HCT116 (cell line): ENCODE measurements at regions not wholly inside any gene's neighbourhood (a gene's known extent, or its start where the extent isn't known, plus 50 kb on each side); places are given as distances from the start of the nearest gene placed in this dataset.

Source experiments
- ATAC-seq: fragments of 200-7000 bp; cut with Tn5 transposase; 2 replicates; pipeline ENCODE4 v1.9.1; 2020; ENCODE audit warnings: mild to moderate bottlenecking, moderate library complexity
- BruUV-seq: library from RNA; stranded (reverse); fragments of 400-500 nt; replicated peaks from 2 replicates; lab custom pipeline; 2021; lab: Mats Ljungman, UMichigan
- CTCF ChIA-PET: fragments of 300-600 bp; sonication (Branson Sonifier 250); formaldehyde crosslinking; loops from one replicate; lab custom pipeline; 2021; ENCODE audit warnings: antibody characterized with exemption; lab: Charles Lee
- POLR2A ChIA-PET: fragments of 300-600, 350-600 bp; sonication (Branson Sonifier 250); formaldehyde crosslinking; loops from one replicate; lab custom pipeline; 2021; ENCODE audit warnings: antibody characterized with exemption; lab: Charles Lee
- RAD21 ChIA-PET, 2 experiments: fragments of 300-600 bp; sonication (Branson Sonifier 250); formaldehyde crosslinking; loops; one replicate each; lab custom pipeline; 2023; ENCODE audit warnings: low total read pairs in 2 of 2; ENCODE audit not compliant: uncharacterized antibody in 2 of 2, unreplicated experiment in 2 of 2, low non-redundant PET in 1 of 2; lab: Charles Lee
- DNase-seq: peaks from one replicate; pipeline ENCODE4 v3.0.0-alpha.2; 2010; ENCODE audit warnings: low read depth, low spot score
- H2AFZ ChIP-seq: fragments of 200-600 bp; shearing (Covaris generic), sonication (generic); 2 replicates; pipeline ENCODE4 v1.6.1; 2017; ENCODE audit warnings: low read depth, mixed run types, mixed read lengths, antibody characterized with exemption, low read length; ENCODE audit not compliant: poor library complexity, severe bottlenecking
- H3K27ac ChIP-seq: 2 replicates; pipeline ENCODE4 v1.5.1; 2012; ENCODE audit warnings: low read depth, low read length
- H3K27me3 ChIP-seq: fragments of 200-600 bp; sonication (generic); 2 replicates; pipeline ENCODE4 v1.6.1; 2016; ENCODE audit warnings: mixed run types, low read length, mixed read lengths; ENCODE audit not compliant: insufficient read depth
- H3K36me3 ChIP-seq, 2 experiments: fragments of 200-500 bp in 1 of 2; fragments of 200-600 bp in 1 of 2; sonication (Bioruptor generic) in 1 of 2; sonication (generic) in 1 of 2; 2 replicates each; pipeline versions ENCODE4 v1.5.1 to v1.6.1; 2014 to 2016; ENCODE audit warnings: low read length in 2 of 2, inconsistent platforms in 1 of 2, mixed read lengths in 1 of 2, mixed run types in 1 of 2; ENCODE audit not compliant: insufficient read depth in 2 of 2, control insufficient read depth in 1 of 2
- H3K4me1 ChIP-seq, 2 experiments: fragments of 200-600 bp in 1 of 2; sonication (generic) in 1 of 2; 2 replicates each; pipeline versions ENCODE4 v1.5.1 to v1.6.1; 2012 to 2017; ENCODE audit warnings: low read length in 2 of 2, inconsistent platforms in 1 of 2, mild to moderate bottlenecking in 1 of 2, mixed read lengths in 1 of 2, mixed run types in 1 of 2, moderate library complexity in 1 of 2; ENCODE audit not compliant: insufficient read depth in 2 of 2, control insufficient read depth in 1 of 2
- H3K4me2 ChIP-seq: fragments of 200-600 bp; sonication (generic); 2 replicates; pipeline ENCODE4 v1.6.1; 2017; ENCODE audit warnings: mixed run types, low read length, mixed read lengths
- H3K4me3 ChIP-seq, 2 experiments: fragments of 200-600 bp in 1 of 2; sonication (generic) in 1 of 2; replicated peaks in 1 of 2; 2 replicates each; pipeline ENCODE4 v1.5.1; 2011 to 2016; ENCODE audit warnings: low read length in 2 of 2, control low read depth in 1 of 2, low read depth in 1 of 2, mild to moderate bottlenecking in 1 of 2, mixed read lengths in 1 of 2, mixed run types in 1 of 2
- H3K79me2 ChIP-seq: fragments of 200-600 bp; sonication (generic); 2 replicates; pipeline ENCODE4 v1.6.1; 2017; ENCODE audit warnings: mild to moderate bottlenecking, mixed run types, low read length, moderate library complexity, mixed read lengths; ENCODE audit not compliant: insufficient read depth
- H3K9ac ChIP-seq: fragments of 200-600 bp; sonication (generic); 2 replicates; pipeline ENCODE4 v1.6.1; 2016; ENCODE audit warnings: low read length, mixed read lengths
- H3K9me2 ChIP-seq: fragments of 200-600 bp; sonication (generic), shearing (Covaris generic); 2 replicates; pipeline ENCODE4 v1.6.1; 2017; ENCODE audit warnings: mixed run types, mild to moderate bottlenecking, moderate library complexity; ENCODE audit not compliant: insufficient read depth
- H3K9me3 ChIP-seq, 2 experiments: fragments of 200-500 bp in 1 of 2; fragments of 200-600 bp in 1 of 2; sonication (Bioruptor generic) in 1 of 2; sonication (generic) in 1 of 2; 2 replicates each; pipeline ENCODE4 v1.6.1; 2014 to 2017; ENCODE audit warnings: low read length in 2 of 2, mixed read lengths in 2 of 2, inconsistent platforms in 1 of 2, low read depth in 1 of 2, mild to moderate bottlenecking in 1 of 2, mixed run types in 1 of 2, moderate library complexity in 1 of 2; ENCODE audit not compliant: control insufficient read depth in 1 of 2, insufficient read depth in 1 of 2
- H4K20me1 ChIP-seq: fragments of 200-600 bp; sonication (generic), shearing (Covaris generic); 2 replicates; pipeline ENCODE4 v1.6.1; 2017; ENCODE audit warnings: mixed run types, mild to moderate bottlenecking, moderate library complexity; ENCODE audit not compliant: insufficient read depth
- ATF3 ChIP-seq: IDR thresholded peaks from 2 replicates; pipeline ENCODE4 v1.6.1; 2012
- CBX3 ChIP-seq: IDR thresholded peaks from 2 replicates; pipeline ENCODE4 v1.6.1; 2012; ENCODE audit warnings: low read depth
- EGR1 ChIP-seq: IDR thresholded peaks from 2 replicates; pipeline ENCODE4 v1.6.1; 2012; ENCODE audit warnings: low read depth
- EZH2 ChIP-seq: fragments of 200-600 bp; sonication (generic); IDR thresholded peaks from 2 replicates; pipeline ENCODE4 v1.6.1; 2017; ENCODE audit warnings: antibody characterized with exemption, mixed run types
- EZH2phosphoT487 ChIP-seq: fragments of 200-600 bp; IDR thresholded peaks from 2 replicates; pipeline ENCODE4 v1.6.1; 2018; ENCODE audit warnings: antibody characterized with exemption, borderline replicate concordance
- FOSL1 ChIP-seq: IDR thresholded peaks from 2 replicates; pipeline ENCODE4 v1.6.1; 2012; ENCODE audit warnings: low read depth
- JUND ChIP-seq: IDR thresholded peaks from 2 replicates; pipeline ENCODE4 v1.6.1; 2012
- POLR2A ChIP-seq: IDR thresholded peaks from 2 replicates; pipeline ENCODE4 v1.7.0; 2011; ENCODE audit warnings: borderline replicate concordance; ENCODE audit not compliant: insufficient read depth, insufficient read length; ENCODE audit errors: extremely low read depth
- POLR2AphosphoS5 ChIP-seq: IDR thresholded peaks from 2 replicates; pipeline ENCODE4 v1.6.1; 2011; ENCODE audit warnings: mild to moderate bottlenecking, low read depth, low read length, moderate library complexity
- RAD21 ChIP-seq: IDR thresholded peaks from 2 replicates; pipeline ENCODE4 v1.6.1; 2012; ENCODE audit warnings: low read depth, mild to moderate bottlenecking
- REST ChIP-seq: IDR thresholded peaks from 2 replicates; pipeline ENCODE4 v1.6.1; 2012; ENCODE audit warnings: low read depth
- SIN3A ChIP-seq: IDR thresholded peaks from 2 replicates; pipeline ENCODE4 v1.6.1; 2012; ENCODE audit warnings: low read depth
- SP1 ChIP-seq: IDR thresholded peaks from 2 replicates; pipeline ENCODE4 v1.6.1; 2012; ENCODE audit warnings: low read depth
- TCF7L2 ChIP-seq: IDR thresholded peaks from 2 replicates; pipeline ENCODE4 v1.7.0; 2011; ENCODE audit warnings: borderline replicate concordance, inconsistent platforms; ENCODE audit not compliant: insufficient read depth, insufficient read length; ENCODE audit errors: extremely low read depth
- ZFX ChIP-seq: fragments of 450-650 bp; IDR thresholded peaks from 2 replicates; pipeline ENCODE4 v1.6.1; 2017
- ZNF274 ChIP-seq: fragments of 200-500 bp; sonication (Bioruptor generic); IDR thresholded peaks from 2 replicates; pipeline ENCODE4 v1.6.1; 2014; ENCODE audit warnings: mild to moderate bottlenecking, low read depth, low read length, inconsistent platforms
- intact Hi-C: fragments of 100-400 bp; cut with micrococcal nuclease; formaldehyde crosslinking; loops from 2 replicates; pipeline ENCODE4 v1.10.0; 2022
- TF ChIP-seq, protein P1 (sequence below): IDR thresholded peaks from 2 replicates; pipeline ENCODE4 v1.6.1; 2011; ENCODE audit warnings: mild to moderate bottlenecking, low read length, moderate library complexity; ENCODE audit not compliant: insufficient replicate concordance; ENCODE audit errors: extremely low read depth

DNA sequence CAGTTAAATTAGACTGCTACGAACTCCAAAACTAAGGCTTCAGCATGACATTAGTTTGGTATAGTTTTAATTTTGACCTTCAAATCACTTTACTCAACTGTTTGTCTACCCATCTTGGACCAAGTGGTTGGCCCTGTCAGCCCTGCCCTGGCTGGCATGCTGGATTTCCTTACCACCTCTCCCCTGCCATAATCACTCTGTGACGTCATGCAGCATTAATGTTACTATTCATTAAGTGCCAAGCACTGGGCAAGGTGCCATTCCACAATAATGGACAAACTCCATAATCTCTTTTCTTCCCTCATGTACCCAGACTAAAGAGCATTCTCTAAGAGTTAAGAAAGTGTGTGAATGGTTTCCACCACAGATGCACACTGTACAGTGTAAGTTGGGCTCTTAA is 277.0 kb upstream of the INTU start:
- Histone ChIP-seq H3K4me3 (no peak overlapping the region), H2AFZ (no peak overlapping the region), H3K27ac (no peak overlapping the region), H3K36me3 (no peaks in the 10 kb centered on the region), H4K20me1 (no peaks in the 10 kb centered on the region)
- intact Hi-C loops: no loop called here
- BruUV-seq: no TSS peak
- ATAC-seq: no peak
- RAD21 ChIA-PET: no interaction called here
- TF ChIP-seq POLR2AphosphoS5 (no peak), EZH2 (no peak), ZNF274 (no peak), JUND (no peak), CBX3 (no peak), ZFX (no peak), POLR2A (no peak), SP1 (no peak), SIN3A (no peak), TCF7L2 (no peak)
- TF ChIP-seq, protein P1, sequence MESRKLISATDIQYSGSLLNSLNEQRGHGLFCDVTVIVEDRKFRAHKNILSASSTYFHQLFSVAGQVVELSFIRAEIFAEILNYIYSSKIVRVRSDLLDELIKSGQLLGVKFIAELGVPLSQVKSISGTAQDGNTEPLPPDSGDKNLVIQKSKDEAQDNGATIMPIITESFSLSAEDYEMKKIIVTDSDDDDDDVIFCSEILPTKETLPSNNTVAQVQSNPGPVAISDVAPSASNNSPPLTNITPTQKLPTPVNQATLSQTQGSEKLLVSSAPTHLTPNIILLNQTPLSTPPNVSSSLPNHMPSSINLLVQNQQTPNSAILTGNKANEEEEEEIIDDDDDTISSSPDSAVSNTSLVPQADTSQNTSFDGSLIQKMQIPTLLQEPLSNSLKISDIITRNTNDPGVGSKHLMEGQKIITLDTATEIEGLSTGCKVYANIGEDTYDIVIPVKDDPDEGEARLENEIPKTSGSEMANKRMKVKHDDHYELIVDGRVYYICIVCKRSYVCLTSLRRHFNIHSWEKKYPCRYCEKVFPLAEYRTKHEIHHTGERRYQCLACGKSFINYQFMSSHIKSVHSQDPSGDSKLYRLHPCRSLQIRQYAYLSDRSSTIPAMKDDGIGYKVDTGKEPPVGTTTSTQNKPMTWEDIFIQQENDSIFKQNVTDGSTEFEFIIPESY: no peak
- TF ChIP-seq, all 23 proteins: peak for 0
- no peaks in the 10 kb centered on the region for H3K9me3 ChIP-seq
- no peak overlapping the region for H3K4me2 ChIP-seq
- DNase-seq: no peak
- ChIA-PET POLR2A (no interaction called here), CTCF (no interaction called here)
- H3K79me2 ChIP-seq: no peaks in the 10 kb centered on the region
- no peak overlapping the region for H3K9ac ChIP-seq
- H3K27me3 ChIP-seq: no peaks in the 10 kb centered on the region
- no peaks in the 10 kb centered on the region for H3K4me1 ChIP-seq
- H3K9me2 ChIP-seq: no peaks in the 10 kb centered on the region

- Histone ChIP-seq H3K4me1 (no peaks in the 10 kb centered on the region), H3K9ac (no peak overlapping the region), H4K20me1 (no peaks in the 10 kb centered on the region), H3K4me3 (no peak overlapping the region), H3K79me2 (no peaks in the 10 kb centered on the region), H3K9me2 (no peaks in the 10 kb centered on the region), H3K27me3 (no peaks in the 10 kb centered on the region), H3K36me3 (no peaks in the 10 kb centered on the region), H3K27ac (no peak overlapping the region), H2AFZ (no peak overlapping the region), H3K9me3 (no peaks in the 10 kb centered on the region), H3K4me2 (no peak overlapping the region)
- TF ChIP-seq RAD21 (no peak), FOSL1 (no peak), EGR1 (no peak), EZH2phosphoT487 (no peak), REST (no peak), SP1 (no peak), ATF3 (no peak), JUND (no peak)
- RAD21 ChIA-PET: no interaction called here
- intact Hi-C loops: no loop called here
- ATAC-seq (no peak), DNase-seq (no peak)
- POLR2A ChIA-PET: no interaction called here
- BruUV-seq: no TSS peak
- CTCF ChIA-PET: no interaction called here
Measured at GRCh38 chr4:127357765-127358164, 275.0 kb upstream of the INTU start.
